ENCODE measurements at regions not wholly inside any gene's neighbourhood (a gene's known extent, or its start where the extent isn't known, plus 50 kb on each side); places are given as distances from the start of the nearest gene placed in this dataset.

DNA sequence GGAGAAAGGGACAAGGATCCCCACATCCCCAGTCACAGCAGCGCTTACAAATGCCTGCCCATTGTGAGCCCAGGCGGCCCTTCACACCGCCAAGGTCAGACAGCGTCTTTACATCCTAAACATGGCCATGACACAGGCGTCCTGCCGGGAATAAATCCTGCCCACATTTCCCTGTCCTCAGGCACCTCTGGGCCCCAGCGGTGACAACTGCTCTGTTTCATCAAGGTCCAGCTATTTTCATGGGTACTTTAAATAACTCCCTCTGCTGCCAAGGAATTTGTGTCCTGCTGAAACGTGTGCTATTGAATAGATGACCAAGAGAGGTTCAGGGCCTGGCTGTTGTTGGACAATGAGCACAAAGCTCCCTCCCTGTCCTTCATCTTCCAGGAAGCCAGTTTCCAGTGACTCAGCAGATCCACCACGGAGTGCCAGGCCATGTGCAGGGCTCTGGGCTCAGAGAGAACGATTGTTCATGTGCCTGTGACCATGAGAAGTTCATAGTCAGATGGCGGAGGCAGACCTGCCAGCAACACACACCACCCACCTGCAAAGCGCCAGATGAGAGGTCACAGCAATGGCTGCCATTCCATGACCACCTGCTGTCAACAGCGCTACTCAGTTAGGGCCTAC, 195.8 kb downstream of the MATN1 start:
- no peak for TF ChIP-seq POLR2A (IDR thresholded peaks at IDR 0.05; ENCODE audit: low read depth, low read length)
- TF ChIP-seq POLR2AphosphoS5 (IDR thresholded peaks at IDR 0.05; ENCODE audit: low read depth, low read length): no peak
